ENCODE measurements at regions not wholly inside any gene's neighbourhood (a gene's known extent, or its start where the extent isn't known, plus 50 kb on each side); places are given as distances from the start of the nearest gene placed in this dataset.

DNA sequence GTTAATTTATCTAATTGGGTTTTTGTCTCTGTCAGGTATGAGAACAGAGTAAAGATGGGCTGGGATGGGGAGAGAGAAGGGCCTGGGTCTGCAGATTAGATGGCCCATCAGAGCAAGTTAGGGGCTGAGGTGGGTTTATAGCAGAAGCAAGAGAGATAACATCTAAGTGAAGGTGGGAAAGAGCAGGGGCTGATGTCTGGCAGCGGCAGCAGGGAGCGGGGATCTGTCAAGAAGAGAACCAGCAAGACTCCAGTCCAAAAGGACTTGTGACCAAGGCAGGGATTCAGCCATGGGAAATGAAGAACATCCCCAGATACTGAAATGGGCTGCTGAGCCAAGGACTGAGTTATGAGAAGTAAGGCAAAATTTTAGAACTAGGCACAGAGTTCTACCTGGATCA, 320.6 kb upstream of the TBL1XR1 start:
- TF ChIP-seq, protein P1, sequence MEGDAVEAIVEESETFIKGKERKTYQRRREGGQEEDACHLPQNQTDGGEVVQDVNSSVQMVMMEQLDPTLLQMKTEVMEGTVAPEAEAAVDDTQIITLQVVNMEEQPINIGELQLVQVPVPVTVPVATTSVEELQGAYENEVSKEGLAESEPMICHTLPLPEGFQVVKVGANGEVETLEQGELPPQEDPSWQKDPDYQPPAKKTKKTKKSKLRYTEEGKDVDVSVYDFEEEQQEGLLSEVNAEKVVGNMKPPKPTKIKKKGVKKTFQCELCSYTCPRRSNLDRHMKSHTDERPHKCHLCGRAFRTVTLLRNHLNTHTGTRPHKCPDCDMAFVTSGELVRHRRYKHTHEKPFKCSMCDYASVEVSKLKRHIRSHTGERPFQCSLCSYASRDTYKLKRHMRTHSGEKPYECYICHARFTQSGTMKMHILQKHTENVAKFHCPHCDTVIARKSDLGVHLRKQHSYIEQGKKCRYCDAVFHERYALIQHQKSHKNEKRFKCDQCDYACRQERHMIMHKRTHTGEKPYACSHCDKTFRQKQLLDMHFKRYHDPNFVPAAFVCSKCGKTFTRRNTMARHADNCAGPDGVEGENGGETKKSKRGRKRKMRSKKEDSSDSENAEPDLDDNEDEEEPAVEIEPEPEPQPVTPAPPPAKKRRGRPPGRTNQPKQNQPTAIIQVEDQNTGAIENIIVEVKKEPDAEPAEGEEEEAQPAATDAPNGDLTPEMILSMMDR (IDR thresholded peaks at IDR 0.05) = no peak
- no peak for TF ChIP-seq POLR2A (IDR thresholded peaks at IDR 0.05)

Measured in adrenal gland (tissue), 5 donors.